NCI-H128 (cell line): ENCODE measurements at regions not wholly inside any gene's neighbourhood (a gene's known extent, or its start where the extent isn't known, plus 50 kb on each side); places are given as distances from the start of the nearest gene placed in this dataset.

ENCODE experiments used
- DNase-seq: peaks from one replicate; lab custom pipeline; 2025; ENCODE audit not compliant: unreplicated experiment; lab: John Stamatoyannopoulos, UW

DNA sequence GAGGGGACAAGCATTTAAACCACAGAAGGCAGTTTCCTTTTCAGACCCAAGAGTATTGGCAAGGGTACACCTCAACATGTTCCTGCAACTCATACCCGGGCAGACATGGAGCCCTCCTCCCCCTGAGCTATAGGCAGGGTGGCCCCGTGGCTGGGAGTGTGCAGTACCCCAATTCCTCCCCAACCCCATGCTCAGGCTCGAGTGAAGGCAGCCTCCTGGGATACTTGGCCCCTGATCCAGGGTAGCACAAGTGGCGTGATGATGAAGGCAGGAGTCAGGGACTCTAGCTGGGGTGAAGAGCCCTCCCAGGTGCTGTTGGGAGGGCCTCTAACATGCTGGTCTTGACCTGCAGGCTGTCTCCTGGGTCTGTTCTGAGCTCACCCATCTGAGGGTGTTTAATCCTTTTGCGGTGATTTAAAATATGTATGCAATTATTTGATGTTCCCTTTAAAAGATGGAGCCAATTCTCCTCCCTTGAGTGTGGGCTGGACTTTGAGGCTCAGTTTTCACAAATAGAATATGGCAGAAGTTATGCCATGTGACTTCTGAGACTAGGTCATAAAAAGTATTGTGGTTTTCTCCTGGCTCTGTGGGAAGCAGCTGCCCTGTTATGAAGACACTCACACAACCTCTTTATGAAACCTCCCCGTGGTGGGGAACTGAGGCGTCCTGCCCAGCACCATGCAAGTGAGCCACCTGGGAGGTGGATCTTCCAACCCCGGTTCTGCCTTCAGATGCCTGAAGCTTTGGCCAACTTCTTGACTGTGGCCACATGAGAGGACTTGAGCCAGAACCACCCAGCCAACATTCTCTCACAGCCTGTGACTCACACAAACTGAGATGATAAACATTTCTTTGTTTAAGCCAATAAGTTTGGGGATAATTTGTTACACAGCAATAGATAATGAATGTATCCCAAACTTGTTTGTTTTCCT is 54.7 kb upstream of the NECTIN1 start:
- DNase-seq: no peak

DNA sequence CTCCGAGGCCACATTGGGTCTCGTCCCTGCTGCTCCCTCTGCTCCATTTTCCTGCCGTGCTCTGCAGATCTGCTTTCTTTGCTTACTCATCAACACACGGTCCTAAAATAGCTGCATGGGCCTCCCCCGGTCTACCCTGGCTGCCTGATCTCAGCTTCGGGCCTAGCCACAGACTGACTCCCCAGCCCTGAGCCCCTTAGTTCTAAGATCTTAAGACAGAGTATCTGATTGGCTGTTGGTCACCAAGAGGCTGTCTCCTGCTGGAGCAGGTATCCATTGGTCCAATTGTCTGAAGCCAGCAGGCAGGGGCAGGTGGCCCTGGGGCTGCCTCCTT is 53.7 kb upstream of the NECTIN1 start:
- DNase-seq: no peak

DNA sequence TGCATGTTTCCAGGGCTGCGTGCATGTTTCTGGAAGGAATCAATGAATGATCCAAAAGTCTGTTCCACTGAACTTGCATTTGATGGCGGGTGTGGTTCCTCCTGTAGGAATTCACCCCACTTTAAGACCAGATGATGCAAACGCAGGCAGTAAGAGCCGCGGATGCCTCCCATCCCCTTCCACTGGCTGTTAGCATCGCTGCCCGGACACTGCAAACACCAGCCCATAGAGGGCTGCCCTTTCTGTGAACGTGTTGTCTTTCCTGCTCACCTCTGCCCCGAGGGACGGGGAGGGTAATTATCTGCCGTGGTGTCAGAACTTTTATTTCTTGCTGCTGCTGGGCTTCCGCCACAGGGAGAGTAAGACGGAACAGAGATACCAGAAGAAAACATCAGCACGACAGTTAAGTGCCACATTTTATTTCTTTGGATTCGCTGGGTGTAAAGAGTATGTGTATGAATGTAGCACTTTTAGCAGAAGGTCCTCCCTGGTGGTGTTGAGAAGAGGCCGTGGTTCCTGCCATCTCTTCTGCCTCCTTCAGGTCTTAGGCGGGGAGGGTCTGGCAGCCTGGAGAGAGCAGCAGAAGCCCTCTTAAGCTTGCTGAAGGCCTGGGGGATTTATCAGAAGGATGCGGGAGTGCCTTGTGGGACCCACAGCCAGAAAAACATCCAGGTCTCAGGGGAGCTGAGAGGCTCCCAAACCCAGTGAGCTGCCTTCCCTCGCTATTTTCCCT is 53.2 kb upstream of the NECTIN1 start:
- DNase-seq: no peak

DNA sequence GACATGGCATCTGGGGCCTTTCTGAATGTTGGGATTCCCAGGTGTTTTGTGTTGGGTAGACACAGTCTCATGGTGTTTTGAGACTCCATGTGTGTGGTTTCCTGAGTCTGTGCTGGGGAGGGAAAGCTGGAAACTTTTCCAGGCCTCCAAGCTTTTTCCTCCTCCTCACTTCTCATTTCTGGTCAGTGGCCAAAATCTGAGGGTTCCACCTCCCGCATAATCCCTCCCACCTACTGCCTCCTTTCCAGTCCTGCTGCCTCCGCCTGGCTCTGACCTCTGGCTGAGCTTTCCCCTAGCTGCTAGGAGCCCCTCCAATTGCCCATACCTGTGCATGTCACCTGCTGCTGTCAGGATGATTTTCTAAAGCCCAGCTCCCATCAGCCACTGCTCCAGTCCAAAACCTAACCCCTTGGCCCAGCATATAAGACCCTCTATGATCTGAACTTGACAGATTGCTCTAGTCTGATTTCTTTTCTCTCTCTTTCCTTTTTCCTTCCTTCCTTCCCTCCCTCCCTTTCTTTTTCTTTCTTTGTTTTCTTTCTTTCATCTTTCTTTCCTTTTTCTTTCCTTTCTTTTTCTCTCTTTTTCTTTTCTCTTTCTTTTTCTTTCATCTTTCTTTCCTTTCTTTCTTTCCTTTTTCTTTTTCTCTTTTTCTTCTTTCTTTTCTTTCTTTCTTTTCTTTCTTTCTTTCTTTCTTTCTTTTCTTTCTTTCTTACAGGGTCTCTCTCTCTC is 51.4 kb upstream of the NECTIN1 start:
- DNase-seq: no peak

DNA sequence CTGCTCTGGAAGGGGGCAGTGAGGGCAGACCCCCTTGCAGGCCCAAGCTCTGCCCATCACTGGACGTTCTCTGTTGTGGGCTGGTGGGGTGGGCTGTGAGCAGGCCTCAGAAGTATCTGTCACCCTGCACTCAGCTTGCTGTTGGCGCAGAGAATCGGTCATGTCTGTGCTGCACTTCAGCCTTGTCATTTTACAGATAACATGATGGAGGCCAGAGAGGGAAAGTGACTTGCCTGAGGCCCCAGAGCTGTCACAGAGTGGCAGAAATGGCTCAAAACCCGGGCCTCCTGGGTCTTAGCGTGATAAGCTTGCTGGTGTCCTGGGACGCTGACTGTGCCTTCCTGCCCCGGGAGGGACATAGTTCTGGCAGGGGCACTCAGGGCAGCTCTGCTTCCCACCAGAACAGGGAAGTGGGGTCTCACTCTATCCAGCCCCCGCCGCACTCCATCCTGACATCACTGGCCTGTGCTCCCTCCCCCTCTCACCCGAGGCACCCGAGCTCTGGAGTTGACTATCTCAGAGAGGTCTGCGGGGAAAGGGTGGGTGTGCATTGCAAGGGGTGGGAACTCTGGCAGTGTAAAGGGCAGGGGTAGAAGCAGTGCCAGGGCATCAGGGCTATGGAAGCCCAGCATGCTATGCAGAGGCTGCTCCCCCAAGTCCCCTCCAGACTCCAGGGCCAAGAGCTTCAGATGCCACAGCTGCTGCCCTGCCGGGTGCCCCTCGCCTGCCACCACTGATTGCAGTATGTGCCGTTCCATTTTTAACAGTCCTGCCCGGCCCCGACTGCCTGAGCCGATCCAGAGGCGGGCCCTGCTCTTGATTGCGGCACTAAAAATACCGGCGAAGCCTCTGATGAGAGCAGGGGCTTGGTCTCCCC is 50.4 kb upstream of the NECTIN1 start:
- DNase-seq: no peak
